ENCODE measurements at regions not wholly inside any gene's neighbourhood (a gene's known extent, or its start where the extent isn't known, plus 50 kb on each side); places are given as distances from the start of the nearest gene placed in this dataset.
A peak's percentile ranks its signal among the peaks of the same experiment; 100 is the strongest.

DNA sequence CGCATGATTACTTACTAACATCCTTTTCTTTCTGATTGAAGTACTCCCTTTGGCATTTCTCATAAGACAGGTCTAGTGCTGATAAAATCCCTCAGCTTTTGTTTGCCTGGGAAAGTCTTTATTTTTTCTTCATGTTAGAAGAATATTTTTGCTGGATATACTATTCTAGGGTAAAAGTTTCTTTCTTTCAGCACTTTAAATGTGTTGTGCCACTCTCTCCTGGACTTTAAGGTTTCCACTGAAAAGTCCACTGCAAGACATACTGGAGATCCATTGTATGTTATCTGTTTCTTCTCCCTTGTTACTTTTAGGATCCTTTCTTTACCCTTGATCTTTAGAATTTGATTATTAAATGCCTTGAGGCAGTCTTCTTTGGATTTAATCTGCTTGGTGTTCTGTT, 796.7 kb downstream of the UQCRFS1 start:
- TF ChIP-seq ZBTB7A (IDR thresholded peaks at IDR 0.05; ENCODE audit: low read depth) = no peak
- TF ChIP-seq CEBPB (IDR thresholded peaks at IDR 0.05) = no peak
- TF ChIP-seq FOXM1 (IDR thresholded peaks at IDR 0.05; ENCODE audit: borderline replicate concordance, low read depth) = no peak
- TF ChIP-seq NFIC (IDR thresholded peaks at IDR 0.05) = no peak
- no peak for TF ChIP-seq TCF12 (IDR thresholded peaks at IDR 0.05; ENCODE audit: low read depth)
- TF ChIP-seq EP300 (IDR thresholded peaks at IDR 0.05; ENCODE audit: borderline replicate concordance) = no peak
- TF ChIP-seq, protein P1, sequence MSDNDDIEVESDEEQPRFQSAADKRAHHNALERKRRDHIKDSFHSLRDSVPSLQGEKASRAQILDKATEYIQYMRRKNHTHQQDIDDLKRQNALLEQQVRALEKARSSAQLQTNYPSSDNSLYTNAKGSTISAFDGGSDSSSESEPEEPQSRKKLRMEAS (IDR thresholded peaks at IDR 0.05) = no peak
- TF ChIP-seq RAD21 (IDR thresholded peaks at IDR 0.05; ENCODE audit: low read depth) = no peak
- TF ChIP-seq, protein P2, sequence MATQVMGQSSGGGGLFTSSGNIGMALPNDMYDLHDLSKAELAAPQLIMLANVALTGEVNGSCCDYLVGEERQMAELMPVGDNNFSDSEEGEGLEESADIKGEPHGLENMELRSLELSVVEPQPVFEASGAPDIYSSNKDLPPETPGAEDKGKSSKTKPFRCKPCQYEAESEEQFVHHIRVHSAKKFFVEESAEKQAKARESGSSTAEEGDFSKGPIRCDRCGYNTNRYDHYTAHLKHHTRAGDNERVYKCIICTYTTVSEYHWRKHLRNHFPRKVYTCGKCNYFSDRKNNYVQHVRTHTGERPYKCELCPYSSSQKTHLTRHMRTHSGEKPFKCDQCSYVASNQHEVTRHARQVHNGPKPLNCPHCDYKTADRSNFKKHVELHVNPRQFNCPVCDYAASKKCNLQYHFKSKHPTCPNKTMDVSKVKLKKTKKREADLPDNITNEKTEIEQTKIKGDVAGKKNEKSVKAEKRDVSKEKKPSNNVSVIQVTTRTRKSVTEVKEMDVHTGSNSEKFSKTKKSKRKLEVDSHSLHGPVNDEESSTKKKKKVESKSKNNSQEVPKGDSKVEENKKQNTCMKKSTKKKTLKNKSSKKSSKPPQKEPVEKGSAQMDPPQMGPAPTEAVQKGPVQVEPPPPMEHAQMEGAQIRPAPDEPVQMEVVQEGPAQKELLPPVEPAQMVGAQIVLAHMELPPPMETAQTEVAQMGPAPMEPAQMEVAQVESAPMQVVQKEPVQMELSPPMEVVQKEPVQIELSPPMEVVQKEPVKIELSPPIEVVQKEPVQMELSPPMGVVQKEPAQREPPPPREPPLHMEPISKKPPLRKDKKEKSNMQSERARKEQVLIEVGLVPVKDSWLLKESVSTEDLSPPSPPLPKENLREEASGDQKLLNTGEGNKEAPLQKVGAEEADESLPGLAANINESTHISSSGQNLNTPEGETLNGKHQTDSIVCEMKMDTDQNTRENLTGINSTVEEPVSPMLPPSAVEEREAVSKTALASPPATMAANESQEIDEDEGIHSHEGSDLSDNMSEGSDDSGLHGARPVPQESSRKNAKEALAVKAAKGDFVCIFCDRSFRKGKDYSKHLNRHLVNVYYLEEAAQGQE (IDR thresholded peaks at IDR 0.05; ENCODE audit: low read depth) = no peak
- TF ChIP-seq, protein P3, sequence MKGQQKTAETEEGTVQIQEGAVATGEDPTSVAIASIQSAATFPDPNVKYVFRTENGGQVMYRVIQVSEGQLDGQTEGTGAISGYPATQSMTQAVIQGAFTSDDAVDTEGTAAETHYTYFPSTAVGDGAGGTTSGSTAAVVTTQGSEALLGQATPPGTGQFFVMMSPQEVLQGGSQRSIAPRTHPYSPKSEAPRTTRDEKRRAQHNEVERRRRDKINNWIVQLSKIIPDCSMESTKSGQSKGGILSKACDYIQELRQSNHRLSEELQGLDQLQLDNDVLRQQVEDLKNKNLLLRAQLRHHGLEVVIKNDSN (IDR thresholded peaks at IDR 0.05) = no peak
- no peak for TF ChIP-seq TAF1 (IDR thresholded peaks at IDR 0.05; ENCODE audit: low read depth)
- no peak for TF ChIP-seq YY1 (IDR thresholded peaks at IDR 0.05; ENCODE audit: low read depth)
- TF ChIP-seq EGR1 (IDR thresholded peaks at IDR 0.05) = no peak
- no peak for TF ChIP-seq TEAD4 (IDR thresholded peaks at IDR 0.05)

DNA sequence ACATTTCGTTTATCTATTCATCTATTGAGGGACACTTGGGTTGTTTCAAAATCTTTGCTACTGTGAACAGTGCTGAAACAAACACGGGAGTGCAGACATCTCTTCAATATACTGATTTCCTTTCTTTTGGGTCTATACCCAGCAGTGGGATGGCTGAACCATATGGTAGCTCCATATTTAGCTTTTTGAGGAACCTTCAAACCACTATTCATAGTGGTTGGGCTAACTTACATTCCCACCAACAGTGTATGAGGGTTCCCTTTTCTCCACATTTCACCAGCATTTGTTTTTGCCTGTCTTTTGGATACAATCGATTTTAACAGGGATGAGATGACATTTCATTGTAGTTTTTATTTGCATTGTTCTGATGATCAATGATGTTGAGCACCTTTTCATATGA, 798.2 kb downstream of the UQCRFS1 start:
- TF ChIP-seq, protein P1 (IDR thresholded peaks at IDR 0.05) = no peak
- no peak for TF ChIP-seq EGR1 (IDR thresholded peaks at IDR 0.05)
- no peak for TF ChIP-seq ZBTB7A (IDR thresholded peaks at IDR 0.05; ENCODE audit: low read depth)
- no peak for TF ChIP-seq RAD21 (IDR thresholded peaks at IDR 0.05; ENCODE audit: low read depth)
- TF ChIP-seq, protein P2 (IDR thresholded peaks at IDR 0.05; ENCODE audit: low read depth) = no peak
- no peak for TF ChIP-seq CEBPB (IDR thresholded peaks at IDR 0.05)
- no peak for TF ChIP-seq TEAD4 (IDR thresholded peaks at IDR 0.05)

DNA sequence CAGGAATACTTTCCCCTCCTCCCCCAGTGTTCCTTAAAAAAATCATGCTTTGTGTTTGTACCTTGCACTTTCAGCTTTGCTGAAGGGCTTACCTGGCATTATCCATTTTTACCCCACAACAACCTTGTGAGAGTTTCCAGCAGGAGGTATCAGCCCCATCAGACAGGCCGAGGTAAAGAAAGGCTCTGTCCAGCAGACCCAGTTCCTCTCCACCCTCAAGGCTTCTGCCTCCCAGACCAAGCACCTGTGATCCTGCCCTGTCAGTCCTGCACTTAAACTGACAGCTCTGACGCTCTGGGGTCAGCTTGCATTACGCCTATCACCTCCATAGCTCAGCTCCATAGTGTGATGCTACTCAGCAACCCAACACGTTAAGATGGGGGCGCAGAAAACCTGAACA, 803.1 kb downstream of the UQCRFS1 start:
- TF ChIP-seq, protein P2 (IDR thresholded peaks at IDR 0.05; ENCODE audit: low read depth) = peak; percentile 43; the same call in 1 of the 2 replicates
- no peak for TF ChIP-seq CEBPB (IDR thresholded peaks at IDR 0.05)

DNA sequence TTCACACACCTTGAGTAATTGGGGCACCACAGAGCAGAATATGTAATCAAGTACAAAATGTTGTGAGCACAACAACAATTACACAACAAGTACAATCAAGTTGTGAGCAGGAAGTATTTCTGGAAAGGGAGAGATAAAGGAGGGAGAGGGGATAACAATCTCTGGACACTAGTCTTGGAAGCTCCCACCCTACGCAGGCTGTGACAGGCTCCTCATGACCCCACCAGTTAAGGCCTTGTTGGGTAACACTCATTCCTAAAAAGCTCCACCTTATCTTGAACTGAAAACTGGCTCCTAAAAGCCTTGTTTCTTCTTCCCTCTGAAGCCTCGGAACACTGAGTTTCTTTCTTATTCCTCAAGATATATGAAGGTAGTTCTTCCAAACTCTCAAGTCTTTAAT, 806.0 kb downstream of the UQCRFS1 start:
- TF ChIP-seq ZBTB7A (IDR thresholded peaks at IDR 0.05; ENCODE audit: low read depth) = no peak
- TF ChIP-seq, protein P3 (IDR thresholded peaks at IDR 0.05) = no peak
- TF ChIP-seq TCF12 (IDR thresholded peaks at IDR 0.05; ENCODE audit: low read depth) = no peak
- TF ChIP-seq, protein P1 (IDR thresholded peaks at IDR 0.05) = no peak
- TF ChIP-seq, protein P2 (IDR thresholded peaks at IDR 0.05; ENCODE audit: low read depth) = no peak
- TF ChIP-seq EP300 (IDR thresholded peaks at IDR 0.05; ENCODE audit: borderline replicate concordance) = no peak
- no peak for TF ChIP-seq EGR1 (IDR thresholded peaks at IDR 0.05)
- no peak for TF ChIP-seq RAD21 (IDR thresholded peaks at IDR 0.05; ENCODE audit: low read depth)
- no peak for TF ChIP-seq CREB1 (IDR thresholded peaks at IDR 0.05; ENCODE audit: low read depth)
- TF ChIP-seq YY1 (IDR thresholded peaks at IDR 0.05; ENCODE audit: low read depth) = no peak
- TF ChIP-seq TEAD4 (IDR thresholded peaks at IDR 0.05) = no peak

Data from Ishikawa (cell line).